HepG2 (cell line): ENCODE measurements at regions not wholly inside any gene's neighbourhood (a gene's known extent, or its start where the extent isn't known, plus 50 kb on each side); places are given as distances from the start of the nearest gene placed in this dataset.

ENCODE experiments used
- ATAC-seq: fragments of 200-7000 bp; cut with Tn5 transposase; 3 replicates; pipeline ENCODE4 v1.9.1; 2020; ENCODE audit warnings: mild to moderate bottlenecking, moderate library complexity
- BruUV-seq: library from RNA; stranded (reverse); fragments of 400-500 nt; replicated peaks from 2 replicates; lab custom pipeline; 2021; lab: Mats Ljungman, UMichigan
- CTCF ChIA-PET: fragments of 300-600 bp; formaldehyde crosslinking; extraction: SDS; loops from one replicate; lab custom pipeline; 2021; ENCODE audit warnings: low total read pairs, inconsistent platforms, low intra/inter-chr PET ratio; lab: Yijun Ruan, JAX
- POLR2A ChIA-PET: fragments of 350-600 bp; sonication (Branson Sonifier 250); formaldehyde crosslinking; loops from one replicate; lab custom pipeline; 2020; ENCODE audit warnings: antibody characterized with exemption, inconsistent platforms; lab: Yijun Ruan, JAX
- DNase-seq: peaks from one replicate; pipeline ENCODE4 v3.0.0-alpha.2; 2015; ENCODE audit warnings: low spot score
- FAIRE-seq: peaks from 3 replicates; lab custom pipeline; 2011; peaks lifted over from hg19 to GRCh38; lab: Jason Lieb, UNC
- H2AFZ ChIP-seq: one replicate; pipeline ENCODE4 v1.6.1; 2011; ENCODE audit warnings: low read length, inconsistent platforms
- H3K27ac ChIP-seq: fragments of 300-600 bp; 3 replicates; pipeline ENCODE4 v1.8.0; 2011; ENCODE audit warnings: mixed run types, mild to moderate bottlenecking, mixed read lengths, low read length, inconsistent platforms; ENCODE audit not compliant: insufficient read depth; ENCODE audit errors: extremely low read length
- H3K27me3 ChIP-seq, 2 experiments: fragments of 200-600 bp in 1 of 2; 2 replicates in 1 of 2; 3 replicates in 1 of 2; pipeline versions ENCODE4 v1.6.0 to v1.8.0; 2011; ENCODE audit warnings: low read length in 2 of 2, mild to moderate bottlenecking in 2 of 2, moderate library complexity in 2 of 2, inconsistent platforms in 1 of 2; ENCODE audit not compliant: insufficient read depth in 2 of 2, control insufficient read depth in 1 of 2
- H3K36me3 ChIP-seq, 2 experiments: fragments of 200-600 bp in 1 of 2; replicated peaks in 1 of 2; 2 replicates in 1 of 2; 3 replicates in 1 of 2; pipeline versions ENCODE4 v1.5.1 to v1.8.0; 2011; ENCODE audit warnings: low read length in 2 of 2, inconsistent platforms in 1 of 2; ENCODE audit not compliant: insufficient read depth in 2 of 2, control insufficient read depth in 1 of 2
- H3K4me1 ChIP-seq: 2 replicates; pipeline ENCODE4 v1.5.1; 2012; ENCODE audit warnings: low read length, inconsistent platforms; ENCODE audit not compliant: insufficient read depth
- H3K4me2 ChIP-seq: 2 replicates; pipeline ENCODE4 v1.6.0; 2011; ENCODE audit warnings: low read depth, low read length, inconsistent platforms
- H3K4me3 ChIP-seq, 3 experiments: fragments of 200-600 bp in 1 of 3; sonication (generic), shearing (Covaris generic) in 1 of 3; replicated peaks in 1 of 3; 2 replicates each; pipeline ENCODE4 v1.5.1; 2011 to 2016; ENCODE audit warnings: low read length in 3 of 3, inconsistent platforms in 2 of 3, low read depth in 2 of 3, mild to moderate bottlenecking in 2 of 3, control low read depth in 1 of 3, mixed read lengths in 1 of 3; ENCODE audit not compliant: insufficient read depth in 1 of 3
- H3K79me2 ChIP-seq: one replicate; pipeline ENCODE4 v1.6.1; 2011; ENCODE audit warnings: low read length, inconsistent platforms; ENCODE audit not compliant: insufficient read depth
- H3K9ac ChIP-seq: 2 replicates; pipeline ENCODE4 v1.6.0; 2011; ENCODE audit warnings: mild to moderate bottlenecking, low read depth, low read length, inconsistent platforms; ENCODE audit not compliant: insufficient read depth
- H3K9me3 ChIP-seq: 2 replicates; pipeline ENCODE4 v1.5.1; 2012; ENCODE audit warnings: mild to moderate bottlenecking, low read length
- H4K20me1 ChIP-seq: 2 replicates; pipeline ENCODE4 v1.6.0; 2011; ENCODE audit warnings: inconsistent platforms, mild to moderate bottlenecking, low read length, moderate library complexity; ENCODE audit not compliant: insufficient read depth
- EHMT2 ChIP-seq: fragments of 200-600 bp; sonication (generic); IDR thresholded peaks from 2 replicates; pipeline ENCODE4 v1.7.0; 2017; ENCODE audit warnings: antibody characterized with exemption, low read depth, low read length, borderline replicate concordance
- GFI1 ChIP-seq: sonication (generic); formaldehyde crosslinking; IDR thresholded peaks from 2 replicates; pipeline ENCODE4 v1.5.0; 2020; ENCODE audit warnings: missing genetic modification reagents, mild to moderate bottlenecking, borderline replicate concordance
- GRHL1 ChIP-seq: sonication (generic); formaldehyde crosslinking; conservative IDR thresholded peaks from 2 replicates; pipeline ENCODE4 v1.8.0; 2022; ENCODE audit warnings: missing genetic modification reagents
- JARID2 ChIP-seq: sonication (generic); formaldehyde crosslinking; IDR thresholded peaks from 2 replicates; pipeline ENCODE4 v1.8.1; 2023; ENCODE audit warnings: missing genetic modification reagents, inconsistent platforms; ENCODE audit not compliant: insufficient replicate concordance
- NR0B2 ChIP-seq: sonication (generic); formaldehyde crosslinking; IDR thresholded peaks from 2 replicates; pipeline ENCODE4 v1.4.0; 2020; ENCODE audit warnings: mild to moderate bottlenecking, missing genetic modification reagents
- REST ChIP-seq, 2 experiments: IDR thresholded peaks; 2 replicates each; pipeline ENCODE4 v1.6.1; 2011 to 2012; ENCODE audit warnings: low read length in 2 of 2, borderline replicate concordance in 1 of 2, low read depth in 1 of 2, mild to moderate bottlenecking in 1 of 2, moderate library complexity in 1 of 2
- SMARCE1 ChIP-seq: fragments of 450-650 bp; IDR thresholded peaks from 2 replicates; pipeline ENCODE4 v1.6.1; 2017; ENCODE audit warnings: borderline replicate concordance
- TMF1 ChIP-seq: sonication (generic); formaldehyde crosslinking; IDR thresholded peaks from 2 replicates; pipeline ENCODE4 v1.8.1; 2022; ENCODE audit warnings: low read depth, missing genetic modification reagents
- ZBTB43 ChIP-seq: sonication (generic); formaldehyde crosslinking; conservative IDR thresholded peaks from 2 replicates; pipeline ENCODE4 v1.4.0; 2020; ENCODE audit warnings: missing genetic modification reagents
- ZC3H4 ChIP-seq: sonication (generic); formaldehyde crosslinking; IDR thresholded peaks from 2 replicates; pipeline ENCODE4 v1.4.0; 2020; ENCODE audit warnings: missing genetic modification reagents, borderline replicate concordance
- ZMYM4 ChIP-seq: sonication (generic); formaldehyde crosslinking; IDR thresholded peaks from 2 replicates; pipeline ENCODE4 v1.8.1; 2023; ENCODE audit warnings: mild to moderate bottlenecking, missing genetic modification reagents
- ZNF260 ChIP-seq: sonication (generic); formaldehyde crosslinking; IDR thresholded peaks from 2 replicates; pipeline ENCODE4 v1.4.0; 2020; ENCODE audit warnings: missing genetic modification reagents, low read depth, mild to moderate bottlenecking, borderline replicate concordance
- ZNF672 ChIP-seq: sonication (generic); formaldehyde crosslinking; IDR thresholded peaks from 2 replicates; pipeline ENCODE4 v1.8.1; 2022; ENCODE audit warnings: missing genetic modification reagents
- ZNF800 ChIP-seq: sonication (generic); formaldehyde crosslinking; IDR thresholded peaks from 2 replicates; pipeline ENCODE4 v1.4.0; 2020; ENCODE audit warnings: missing genetic modification reagents
- WGBS: methylation state at CpG from one replicate; pipeline ENCODE4 v1.1.6; 2017; ENCODE audit warnings: low lambda C conversion rate; 5-methylcytosine and 5-hydroxymethylcytosine counted together
- in situ Hi-C: cut with HindIII; loops from 2 replicates; pipeline ENCODE4 v1.10.0; 2017; ENCODE audit warnings: low pct_unique_long_range_greater_than_20kb; ENCODE audit not compliant: extremely low pct_ligation_motif_present
- intact Hi-C: fragments of 100-400 bp; cut with micrococcal nuclease; formaldehyde crosslinking; loops from one replicate; pipeline ENCODE4 v1.10.0; 2022; ENCODE audit not compliant: unreplicated experiment

GRCh38 chr20:60252866-60253265, 294.6 kb downstream of the CDH26 start (continued):
- TF ChIP-seq REST (IDR thresholded peaks at IDR 0.05; ENCODE audit: borderline replicate concordance in 1 of 2, low read depth in 1 of 2, low read length in 2 of 2) (no peak), TMF1 (CRISPR knock-in tag) (no peak)

- Histone ChIP-seq H3K9ac (no peak overlapping the region), H2AFZ (no peak overlapping the region), H3K9me3 (no peaks in the 10 kb centered on the region), H4K20me1 (no peaks in the 10 kb centered on the region), H3K4me2 (no peak overlapping the region), H3K36me3 (no peaks in the 10 kb centered on the region), H3K4me3 (no peak overlapping the region), H3K4me1 (peaks cover 10% of the 10 kb centered on the region), H3K27me3 (peaks cover 3 to 37% of the 10 kb centered on the region in 2 experiments; a peak in 3 of 5 replicates), H3K27ac (no peak overlapping the region), H3K79me2 (no peaks in the 10 kb centered on the region)
- DNase-seq (no peak), ATAC-seq (no peak), FAIRE-seq (no peak)
- in situ Hi-C loops (no loop called here), intact Hi-C loops (no loop called here)
- POLR2A ChIA-PET, result no interaction called here
- WGBS, result 0% methylated on average over 6 of the region's 6 CpGs
- CTCF ChIA-PET, result no interaction called here
- BruUV-seq, result no TSS peak
- TF ChIP-seq GRHL1, result no peak
- no peak for TF ChIP-seq ZNF260 (CRISPR knock-in tag)
- no peak for TF ChIP-seq SMARCE1
- no peak for TF ChIP-seq EHMT2
- TF ChIP-seq ZC3H4 (CRISPR knock-in tag), result no peak
- no peak for TF ChIP-seq ZMYM4 (CRISPR knock-in tag)
- TF ChIP-seq ZBTB43, result no peak
- TF ChIP-seq ZNF800 (CRISPR knock-in tag), result no peak
- no peak for TF ChIP-seq NR0B2
- TF ChIP-seq ZNF672, result no peak
- no peak for TF ChIP-seq GFI1 (CRISPR knock-in tag)
- no peak for TF ChIP-seq JARID2 (CRISPR knock-in tag)
Measured at GRCh38 chr20:60253471-60253870, 295.2 kb downstream of the CDH26 start.
